Hematopoietic multipotent progenitor cell treated with erythropoietin and hydrocortisone succinate and interleukin-3 and kit ligand, for 15 days (in vitro differentiated cells): ENCODE measurements at regions not wholly inside any gene's neighbourhood (a gene's known extent, or its start where the extent isn't known, plus 50 kb on each side); places are given as distances from the start of the nearest gene placed in this dataset.
A peak's percentile ranks its signal among the peaks of the same experiment; 100 is the strongest.

ENCODE experiments used
- DNase-seq: peaks from one replicate; pipeline ENCODE4 v3.0.0-alpha.2; 2015; ENCODE audit warnings: low spot score

DNA sequence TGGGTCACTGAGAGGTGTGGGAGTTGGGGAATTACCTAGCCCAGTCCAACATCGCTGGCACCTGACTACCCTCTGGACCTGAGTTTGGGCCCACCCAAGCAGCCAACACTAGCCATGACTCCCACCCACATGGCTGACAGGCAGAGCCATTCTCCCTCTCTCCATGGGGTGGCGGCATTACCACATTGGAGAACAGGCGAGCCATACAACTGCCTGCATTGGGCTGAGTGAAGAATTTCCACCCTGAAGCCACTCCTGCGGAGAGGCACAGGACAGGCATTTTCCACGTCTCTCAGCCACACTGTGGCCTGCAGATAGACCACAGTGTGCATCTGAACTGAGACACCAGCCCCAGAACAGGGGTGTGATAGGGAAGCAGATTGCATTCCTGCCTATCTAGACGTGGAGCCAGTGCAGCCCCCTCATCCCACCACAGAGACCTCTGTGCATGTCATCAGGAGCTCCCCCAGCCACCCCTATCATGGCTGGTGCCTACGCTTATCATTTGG, 58.2 kb upstream of the ANTXRL start:
- DNase-seq, result peak; percentile 65

GRCh38 chr10:46229144-46229563, 57.6 kb upstream of the ANTXRL start:
- DNase-seq, result peak; percentile 40

DNA sequence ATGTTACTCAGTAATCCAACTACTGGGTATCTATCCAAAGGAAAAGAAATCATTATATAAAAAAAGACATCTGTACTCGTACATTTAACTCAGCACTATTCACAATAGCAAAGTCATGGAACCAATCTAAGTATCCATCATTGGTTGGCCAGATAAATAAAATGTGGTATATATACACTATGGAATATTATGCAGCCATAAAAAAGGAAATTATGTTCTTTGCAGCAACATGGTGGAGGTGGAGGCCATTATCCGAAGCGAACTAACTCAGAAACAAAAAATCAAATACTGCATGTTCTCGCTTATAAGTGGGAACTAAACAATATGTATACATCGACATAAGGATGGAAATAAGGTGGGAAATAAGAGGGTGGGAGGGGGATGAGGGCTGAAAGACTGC, 56.2 kb upstream of the ANTXRL start:
- DNase-seq, result no peak

GRCh38 chr10:46231087-46231486, 55.7 kb upstream of the ANTXRL start:
- no peak for DNase-seq

DNA sequence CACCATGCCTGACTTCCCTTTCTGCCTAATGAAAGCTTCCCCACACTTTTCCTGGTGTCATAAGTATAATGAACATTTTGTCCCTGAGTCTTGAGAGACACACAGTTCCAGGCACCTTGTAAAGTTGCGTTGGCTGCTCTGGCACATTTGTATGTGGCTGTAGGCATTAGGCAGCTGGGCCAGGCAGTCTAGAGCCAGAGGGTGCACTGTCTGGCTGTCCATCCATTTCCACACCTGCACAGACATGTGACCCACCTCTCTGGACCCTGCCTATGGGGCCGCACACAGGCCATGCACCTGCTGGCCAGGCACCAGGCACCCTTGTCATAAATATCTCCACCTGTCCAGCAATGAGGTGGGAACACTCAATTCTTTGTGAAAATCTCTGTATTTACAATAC, 54.7 kb upstream of the ANTXRL start:
- DNase-seq, result no peak

GRCh38 chr10:46232666-46233065, 54.1 kb upstream of the ANTXRL start:
- DNase-seq, result no peak

DNA sequence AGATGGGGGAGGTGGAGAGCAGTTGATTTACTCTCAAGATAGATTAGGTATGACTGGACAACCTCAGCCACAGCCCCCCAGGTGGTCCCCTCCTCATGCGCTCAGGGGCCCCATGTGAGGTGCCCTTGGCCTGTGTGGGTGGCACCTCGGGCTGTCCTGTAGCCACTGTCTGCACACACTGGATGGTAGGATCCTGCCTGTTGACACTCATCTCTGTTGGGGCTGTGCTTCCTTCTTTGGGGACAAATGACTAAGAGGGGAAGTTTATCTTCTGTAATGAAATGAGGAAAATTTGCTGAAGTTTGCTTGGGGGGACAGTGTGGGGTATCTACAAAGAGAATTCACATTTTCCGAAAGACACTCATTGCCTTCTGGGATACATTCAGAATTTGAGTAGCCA, 53.6 kb upstream of the ANTXRL start:
- no peak for DNase-seq

- no peak for DNase-seq
Observed at GRCh38 chr10:46234026-46234425, 52.8 kb upstream of the ANTXRL start.

DNA sequence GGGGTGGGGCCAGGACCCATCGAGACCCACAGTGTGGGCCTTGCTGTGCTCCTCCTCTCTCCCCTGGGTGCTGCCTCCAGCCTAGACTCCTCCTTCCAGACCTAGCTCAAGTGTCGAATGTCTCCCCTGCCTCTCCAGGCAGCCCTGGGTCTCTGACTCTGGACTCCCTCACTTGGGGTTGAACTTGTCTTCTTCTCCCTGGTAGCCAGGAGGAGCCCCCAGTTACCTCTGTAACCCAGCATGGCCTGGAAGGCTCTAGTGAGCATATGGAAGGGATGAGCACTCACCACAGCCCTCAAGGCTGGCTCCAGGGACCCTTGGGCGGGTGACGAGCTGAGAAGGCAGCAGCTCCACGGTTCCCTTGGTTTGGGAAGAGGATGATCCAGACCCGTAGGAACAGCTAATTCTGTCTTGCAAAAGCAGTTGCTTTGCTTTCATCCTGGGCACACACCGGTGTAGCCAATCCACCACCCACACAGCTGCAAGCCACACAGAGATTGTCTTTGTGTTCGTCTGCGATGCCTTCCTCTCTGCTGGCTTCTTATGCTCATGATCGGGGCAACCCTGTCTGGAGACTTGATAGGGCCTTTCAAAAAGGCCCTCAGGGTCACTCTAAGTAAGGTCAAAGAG, 52.3 kb upstream of the ANTXRL start:
- DNase-seq, result no peak

DNA sequence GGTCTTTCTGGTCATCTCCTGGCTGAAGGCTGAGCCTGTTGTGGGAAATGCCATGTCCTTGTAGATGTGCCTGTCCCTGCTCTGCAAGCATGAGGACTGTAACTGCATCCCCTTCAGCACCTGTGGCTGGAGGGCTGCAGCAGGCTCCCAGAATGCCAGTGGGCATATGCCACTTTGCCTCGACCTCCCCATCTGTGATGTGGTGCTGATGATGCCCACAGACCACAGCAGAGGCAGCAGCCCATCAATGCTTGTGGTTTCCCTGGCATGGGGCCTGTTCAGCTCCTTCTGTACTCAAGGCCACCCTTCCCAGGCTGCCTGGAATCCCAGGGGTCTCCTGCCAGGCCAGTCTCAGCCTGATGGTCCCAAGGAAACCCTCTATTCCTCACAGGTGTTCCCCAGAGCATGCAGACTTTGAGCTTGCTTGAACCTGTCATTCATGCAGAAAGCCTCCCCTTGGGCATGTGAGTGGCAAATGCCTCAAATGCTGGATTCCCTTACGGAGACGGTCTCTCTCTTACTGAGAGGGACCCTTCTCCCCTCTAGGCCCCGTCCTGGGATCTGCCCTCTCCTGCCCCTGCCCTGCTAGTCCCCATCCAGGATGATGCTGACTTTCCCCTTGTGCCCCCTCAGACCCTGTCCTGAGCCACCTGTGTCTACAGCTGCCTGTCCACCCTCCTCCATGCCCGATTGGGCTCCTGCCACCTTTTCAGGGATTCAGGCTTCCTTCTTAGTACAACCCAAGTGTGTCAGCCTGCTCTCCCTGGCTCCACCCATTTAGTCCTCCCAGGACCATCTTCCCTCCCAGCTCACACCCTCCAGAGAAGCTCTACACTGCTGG, 50.9 kb upstream of the ANTXRL start:
- DNase-seq, result no peak

DNA sequence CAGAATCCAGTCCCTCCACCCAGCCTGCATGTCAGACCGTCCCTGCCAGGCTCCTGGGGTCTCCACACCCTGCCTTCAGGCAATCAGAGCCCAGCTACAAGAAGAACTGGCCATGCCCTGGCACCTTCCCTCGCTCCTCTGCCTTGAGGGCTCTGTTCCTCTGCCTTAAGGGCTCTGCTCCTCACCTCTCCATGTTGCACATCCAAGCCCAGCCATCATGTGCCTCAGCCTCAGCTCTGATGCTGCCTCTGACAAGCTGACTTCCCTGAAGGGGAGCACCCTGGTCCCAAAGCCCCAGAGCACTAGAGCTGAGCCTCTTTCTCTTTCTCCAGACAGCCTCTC, 50.3 kb upstream of the ANTXRL start:
- no peak for DNase-seq

- no peak for DNase-seq
Observed at GRCh38 chr10:46236941-46237681, 49.7 kb upstream of the ANTXRL start.
